ENCODE measurements at regions not wholly inside any gene's neighbourhood (a gene's known extent, or its start where the extent isn't known, plus 50 kb on each side); places are given as distances from the start of the nearest gene placed in this dataset.

DNA sequence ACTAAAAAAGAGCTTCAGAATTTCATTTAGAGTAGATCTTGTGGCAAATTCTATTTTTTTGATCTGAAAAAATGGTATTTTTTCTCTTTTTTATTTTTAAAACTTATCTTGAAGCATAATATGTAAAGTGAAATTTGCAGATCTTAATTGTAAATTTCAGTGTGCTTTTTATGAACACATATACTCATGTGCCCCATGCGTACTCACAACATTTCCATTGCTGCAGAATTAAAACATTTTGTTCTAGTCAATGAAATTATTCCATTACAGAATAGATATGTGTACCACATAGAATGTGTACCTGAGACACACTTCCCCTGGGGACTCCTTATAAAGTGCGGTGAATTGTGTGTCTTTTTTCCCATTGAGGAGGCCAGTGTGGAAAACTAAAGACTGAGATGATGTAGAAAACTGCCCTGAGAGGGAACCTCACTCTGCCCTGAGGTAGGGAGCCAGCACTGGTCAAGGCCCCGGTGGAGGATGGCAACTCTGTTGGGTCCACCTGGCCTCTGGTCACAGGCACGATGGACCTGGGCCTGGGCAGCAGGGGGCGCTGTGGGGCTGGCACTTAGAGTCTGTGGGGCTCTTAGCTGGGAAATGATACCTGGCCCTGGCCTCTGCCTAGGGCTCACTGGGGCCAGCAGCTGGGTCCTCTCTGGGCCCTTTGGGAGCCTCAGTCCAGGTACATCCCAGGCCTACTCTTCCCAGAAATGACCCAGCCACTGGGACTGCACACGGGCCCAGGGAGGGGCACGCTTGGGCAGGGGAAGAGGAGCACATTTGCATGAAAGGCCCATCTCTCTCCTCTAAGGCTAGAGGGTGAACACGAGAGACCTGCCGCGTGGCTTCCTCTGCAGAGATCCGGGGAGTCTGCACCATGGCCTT is 77.9 kb upstream of the TOP3B start:
- H3K4me3 ChIP-seq (replicated peaks; ENCODE audit: insufficient read depth, low read length): no peak overlapping the region
- TF ChIP-seq CTCF (IDR thresholded peaks at IDR 0.05; ENCODE audit: insufficient read depth, low read length): peak; percentile 57
- no peak for TF ChIP-seq POLR2AphosphoS5 (IDR thresholded peaks at IDR 0.05; ENCODE audit: low read depth)
- no peak for TF ChIP-seq SPI1 (IDR thresholded peaks at IDR 0.05; ENCODE audit: borderline replicate concordance, low read depth)
- TF ChIP-seq, protein P1, sequence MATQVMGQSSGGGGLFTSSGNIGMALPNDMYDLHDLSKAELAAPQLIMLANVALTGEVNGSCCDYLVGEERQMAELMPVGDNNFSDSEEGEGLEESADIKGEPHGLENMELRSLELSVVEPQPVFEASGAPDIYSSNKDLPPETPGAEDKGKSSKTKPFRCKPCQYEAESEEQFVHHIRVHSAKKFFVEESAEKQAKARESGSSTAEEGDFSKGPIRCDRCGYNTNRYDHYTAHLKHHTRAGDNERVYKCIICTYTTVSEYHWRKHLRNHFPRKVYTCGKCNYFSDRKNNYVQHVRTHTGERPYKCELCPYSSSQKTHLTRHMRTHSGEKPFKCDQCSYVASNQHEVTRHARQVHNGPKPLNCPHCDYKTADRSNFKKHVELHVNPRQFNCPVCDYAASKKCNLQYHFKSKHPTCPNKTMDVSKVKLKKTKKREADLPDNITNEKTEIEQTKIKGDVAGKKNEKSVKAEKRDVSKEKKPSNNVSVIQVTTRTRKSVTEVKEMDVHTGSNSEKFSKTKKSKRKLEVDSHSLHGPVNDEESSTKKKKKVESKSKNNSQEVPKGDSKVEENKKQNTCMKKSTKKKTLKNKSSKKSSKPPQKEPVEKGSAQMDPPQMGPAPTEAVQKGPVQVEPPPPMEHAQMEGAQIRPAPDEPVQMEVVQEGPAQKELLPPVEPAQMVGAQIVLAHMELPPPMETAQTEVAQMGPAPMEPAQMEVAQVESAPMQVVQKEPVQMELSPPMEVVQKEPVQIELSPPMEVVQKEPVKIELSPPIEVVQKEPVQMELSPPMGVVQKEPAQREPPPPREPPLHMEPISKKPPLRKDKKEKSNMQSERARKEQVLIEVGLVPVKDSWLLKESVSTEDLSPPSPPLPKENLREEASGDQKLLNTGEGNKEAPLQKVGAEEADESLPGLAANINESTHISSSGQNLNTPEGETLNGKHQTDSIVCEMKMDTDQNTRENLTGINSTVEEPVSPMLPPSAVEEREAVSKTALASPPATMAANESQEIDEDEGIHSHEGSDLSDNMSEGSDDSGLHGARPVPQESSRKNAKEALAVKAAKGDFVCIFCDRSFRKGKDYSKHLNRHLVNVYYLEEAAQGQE (IDR thresholded peaks at IDR 0.05; ENCODE audit: insufficient replicate concordance, low read depth): no peak
- no peaks in the 10 kb centered on the region for H3K27me3 ChIP-seq (ENCODE audit: insufficient read depth, poor library complexity, severe bottlenecking)
- peak overlapping the region; percentile 96 for H3K27ac ChIP-seq (replicated peaks)
- peak; percentile 64 to 89 for DNase-seq (ENCODE audit: low read depth in 1 of 2, low spot score in 1 of 2)

- H3K27me3 ChIP-seq (ENCODE audit: insufficient read depth, poor library complexity, severe bottlenecking): no peaks in the 10 kb centered on the region
- TF ChIP-seq, protein P1 (IDR thresholded peaks at IDR 0.05; ENCODE audit: insufficient replicate concordance, low read depth): no peak
- no peak for TF ChIP-seq POLR2AphosphoS5 (IDR thresholded peaks at IDR 0.05; ENCODE audit: low read depth)
- no peak overlapping the region for H3K27ac ChIP-seq (replicated peaks)
- DNase-seq (ENCODE audit: low read depth in 1 of 2, low spot score in 1 of 2): no peak
- H3K4me3 ChIP-seq (replicated peaks; ENCODE audit: insufficient read depth, low read length): no peak overlapping the region
Measured at GRCh38 chr22:22059291-22060002, 76.9 kb upstream of the TOP3B start.

DNA sequence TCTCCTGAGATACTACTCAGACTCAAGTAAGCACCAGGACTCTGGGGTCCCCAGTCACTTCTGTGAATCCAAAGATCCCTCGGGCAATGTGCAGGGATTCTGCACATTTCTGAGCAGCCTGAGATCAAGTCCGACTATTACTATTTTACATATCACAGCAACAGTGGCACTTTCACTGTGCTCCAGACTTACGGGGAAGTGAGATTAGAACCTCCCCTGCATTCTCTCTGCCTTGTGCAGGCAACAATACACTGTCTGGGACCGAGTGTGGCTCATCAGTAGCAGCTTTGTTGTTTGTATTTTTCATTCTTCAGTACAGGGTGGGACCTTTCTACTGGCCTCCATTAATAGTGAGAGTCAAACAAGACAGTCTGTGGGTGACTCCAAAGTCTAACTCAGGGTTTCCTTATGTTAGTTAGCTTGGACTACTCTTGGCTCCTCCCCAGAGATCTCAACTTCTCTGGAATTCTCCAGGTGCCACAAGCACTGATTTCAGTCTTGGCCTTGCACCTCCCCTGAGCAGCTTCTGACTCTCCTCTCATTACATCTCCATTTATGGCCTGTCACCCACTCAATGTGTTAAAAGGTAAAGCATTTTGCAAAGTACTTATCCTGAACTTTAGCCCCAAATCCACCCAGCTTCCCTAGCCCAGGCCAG is 76.2 kb upstream of the TOP3B start:
- DNase-seq (ENCODE audit: low read depth in 1 of 2, low spot score in 1 of 2): no peak
- Histone ChIP-seq H3K4me3 (replicated peaks; ENCODE audit: insufficient read depth, low read length) (no peak overlapping the region), H3K27me3 (ENCODE audit: insufficient read depth, poor library complexity, severe bottlenecking) (no peaks in the 10 kb centered on the region), H3K27ac (replicated peaks) (no peak overlapping the region)
- TF ChIP-seq CTCF (IDR thresholded peaks at IDR 0.05; ENCODE audit: insufficient read depth, low read length): no peak
- TF ChIP-seq SPI1 (IDR thresholded peaks at IDR 0.05; ENCODE audit: borderline replicate concordance, low read depth): no peak
- no peak for TF ChIP-seq GABPA (IDR thresholded peaks at IDR 0.05; ENCODE audit: low read depth)
